Uterus (tissue), 2 donors: ENCODE measurements at regions not wholly inside any gene's neighbourhood (a gene's known extent, or its start where the extent isn't known, plus 50 kb on each side); places are given as distances from the start of the nearest gene placed in this dataset.

Experiments
- CTCF ChIP-seq, 4 experiments: fragments of 200-600 bp in 2 of 4; fragments of 450-650 bp in 2 of 4; sonication (generic) in 2 of 4; IDR thresholded peaks; one replicate each; pipeline ENCODE4 v1.5.1; 2016 to 2019; ENCODE audit warnings: antibody characterized with exemption in 4 of 4, mild to moderate bottlenecking in 2 of 4, moderate library complexity in 1 of 4
- POLR2A ChIP-seq, 2 donors: fragments of 450-650 bp; IDR thresholded peaks; one replicate each; pipeline ENCODE4 v1.6.1; 2016; ENCODE audit warnings: antibody characterized with exemption in 2 of 2, mild to moderate bottlenecking in 1 of 2, moderate library complexity in 1 of 2

GRCh38 chr3:153439780-153440179, 277.8 kb downstream of the RAP2B start:
- TF ChIP-seq POLR2A (IDR thresholded peaks at IDR 0.05): no peak
- TF ChIP-seq CTCF (IDR thresholded peaks at IDR 0.05): no peak
